SK-N-MC (cell line): ENCODE measurements at regions not wholly inside any gene's neighbourhood (a gene's known extent, or its start where the extent isn't known, plus 50 kb on each side); places are given as distances from the start of the nearest gene placed in this dataset.

Experiments
- EZH2 ChIP-seq: fragments of 200-600 bp; sonication (generic); IDR thresholded peaks from one replicate; pipeline ENCODE4 v1.6.1; 2017; ENCODE audit warnings: antibody characterized with exemption
- FOXP2 ChIP-seq: optimal IDR thresholded peaks from 2 replicates; pipeline ENCODE3; 2011; ENCODE audit warnings: mild to moderate bottlenecking, moderate library complexity; ENCODE audit not compliant: insufficient read depth; ENCODE audit errors: extremely low read length, control extremely low read depth

- TF ChIP-seq FOXP2 (no peak), EZH2 (no peak)
These were observed 112.5 kb upstream of the STMND1 start for GRCh38 chr6:16989382-16989781.
